CD14-positive monocyte (primary cell): ENCODE measurements at regions not wholly inside any gene's neighbourhood (a gene's known extent, or its start where the extent isn't known, plus 50 kb on each side); places are given as distances from the start of the nearest gene placed in this dataset.

ENCODE experiments used
- DNase-seq, 3 donors: peaks; one replicate each; pipeline ENCODE4 v3.0.0-alpha.2; 2011 to 2022
- H2AFZ ChIP-seq: 2 replicates; pipeline ENCODE4 v1.6.0; 2012; ENCODE audit warnings: mild to moderate bottlenecking, low read depth, low read length, inconsistent platforms; ENCODE audit not compliant: insufficient read depth, poor library complexity, severe bottlenecking
- H3K27ac ChIP-seq, 2 donors: 1 replicate in 1 of 2; 2 replicates in 1 of 2; pipeline ENCODE4 v1.5.1; 2012 to 2013; ENCODE audit warnings: low read length in 2 of 2, control low read depth in 1 of 2, inconsistent platforms in 1 of 2, low read depth in 1 of 2, mild to moderate bottlenecking in 1 of 2
- H3K27me3 ChIP-seq, 2 donors: one replicate each; pipeline versions ENCODE4 v1.6.0 to v1.6.1; 2011 to 2013; ENCODE audit warnings: low read length in 2 of 2; ENCODE audit not compliant: control insufficient read depth in 2 of 2, insufficient read depth in 2 of 2
- H3K36me3 ChIP-seq, 2 donors: replicated peaks in 1 of 2; 1 replicate in 1 of 2; 2 replicates in 1 of 2; pipeline versions ENCODE4 v1.5.1 to v1.6.1; 2012 to 2013; ENCODE audit warnings: low read length in 2 of 2, control low read depth in 1 of 2, inconsistent platforms in 1 of 2, mild to moderate bottlenecking in 1 of 2; ENCODE audit not compliant: insufficient read depth in 2 of 2, control insufficient read depth in 1 of 2
- H3K4me1 ChIP-seq, 2 donors: 1 replicate in 1 of 2; 2 replicates in 1 of 2; pipeline versions ENCODE4 v1.5.1 to v1.6.1; 2012 to 2013; ENCODE audit warnings: low read length in 2 of 2, control low read depth in 1 of 2, inconsistent platforms in 1 of 2, mild to moderate bottlenecking in 1 of 2, moderate library complexity in 1 of 2; ENCODE audit not compliant: insufficient read depth in 2 of 2, control insufficient read depth in 1 of 2
- H3K4me2 ChIP-seq: replicated peaks from 2 replicates; pipeline ENCODE3; 2012; ENCODE audit warnings: low read length, moderate library complexity, mild to moderate bottlenecking; ENCODE audit not compliant: poor library complexity, severe bottlenecking; ENCODE audit errors: extremely low read depth
- H3K4me3 ChIP-seq, 3 experiments: fragments of 200-600 bp in 1 of 3; sonication (generic) in 1 of 3; replicated peaks in 1 of 3; 1 replicate in 2 of 3; 2 replicates in 1 of 3; pipeline ENCODE4 v1.5.1; 2011 to 2013; ENCODE audit warnings: low read length in 3 of 3, mild to moderate bottlenecking in 3 of 3, control low read depth in 2 of 3, low read depth in 2 of 3, inconsistent platforms in 1 of 3, moderate library complexity in 1 of 3
- H3K79me2 ChIP-seq: 2 replicates; pipeline ENCODE4 v1.6.0; 2012; ENCODE audit warnings: mild to moderate bottlenecking, control low read depth, inconsistent platforms, low read length, moderate library complexity; ENCODE audit not compliant: insufficient read depth
- H3K9ac ChIP-seq: 2 replicates; pipeline ENCODE4 v1.6.0; 2017; ENCODE audit warnings: low read length, mild to moderate bottlenecking; ENCODE audit not compliant: insufficient read depth, poor library complexity, severe bottlenecking
- H3K9me3 ChIP-seq, 2 donors: replicated peaks in 1 of 2; 1 replicate in 1 of 2; 2 replicates in 1 of 2; pipeline versions ENCODE4 v1.5.1 to v1.6.1; 2012 to 2013; ENCODE audit warnings: low read length in 2 of 2, control low read depth in 1 of 2; ENCODE audit not compliant: control insufficient read depth in 1 of 2, insufficient read depth in 1 of 2
- H4K20me1 ChIP-seq: 2 replicates; pipeline ENCODE4 v1.6.0; 2012; ENCODE audit warnings: mild to moderate bottlenecking, low read length, control low read depth, moderate library complexity; ENCODE audit not compliant: insufficient read depth
- H3K27ac Mint-ChIP-seq, 7 donors: one replicate each; pipeline ENCODE4 v1.8.0; 2020; ENCODE audit warnings: mild to moderate bottlenecking in 7 of 7, mixed read lengths in 7 of 7, moderate library complexity in 6 of 7, inconsistent platforms in 2 of 7
- H3K27me3 Mint-ChIP-seq, 3 donors: one replicate each; pipeline ENCODE4 v1.8.0; 2021 to 2022; ENCODE audit warnings: low read depth in 3 of 3, mild to moderate bottlenecking in 3 of 3, mixed read lengths in 3 of 3, moderate library complexity in 3 of 3, inconsistent platforms in 1 of 3
- H3K36me3 Mint-ChIP-seq, 2 donors: one replicate each; pipeline ENCODE4 v1.8.0; 2020; ENCODE audit warnings: mixed read lengths in 2 of 2, inconsistent platforms in 1 of 2, mild to moderate bottlenecking in 1 of 2
- H3K4me1 Mint-ChIP-seq: one replicate; pipeline ENCODE4 v1.8.0; 2020; ENCODE audit warnings: mild to moderate bottlenecking, mixed read lengths
- H3K4me3 Mint-ChIP-seq, 2 donors: one replicate each; pipeline ENCODE4 v1.8.0; 2020; ENCODE audit warnings: mild to moderate bottlenecking in 2 of 2, mixed read lengths in 2 of 2, moderate library complexity in 1 of 2
- H3K9me3 Mint-ChIP-seq, 7 donors: one replicate each; pipeline ENCODE4 v1.8.0; 2020 to 2022; ENCODE audit warnings: mixed read lengths in 7 of 7, mild to moderate bottlenecking in 6 of 7, moderate library complexity in 6 of 7, inconsistent platforms in 2 of 7
- WGBS: methylation state at CpG from one replicate; pipeline ENCODE4 v1.1.5; 2013; ENCODE audit warnings: missing lambda C conversion rate; ENCODE audit not compliant: insufficient coverage; 5-methylcytosine and 5-hydroxymethylcytosine counted together
- intact Hi-C, 2 donors: fragments of 100-400 bp; cut with micrococcal nuclease; formaldehyde crosslinking; loops; one replicate each; pipeline versions ENCODE4 v1.15.0 to v1.15.1; 2023
- TF ChIP-seq, protein P1 (sequence below): fragments of 200-600 bp; IDR thresholded peaks from one replicate; pipeline ENCODE4 v1.8.0; 2022; ENCODE audit warnings: antibody characterized with exemption, mild to moderate bottlenecking

DNA sequence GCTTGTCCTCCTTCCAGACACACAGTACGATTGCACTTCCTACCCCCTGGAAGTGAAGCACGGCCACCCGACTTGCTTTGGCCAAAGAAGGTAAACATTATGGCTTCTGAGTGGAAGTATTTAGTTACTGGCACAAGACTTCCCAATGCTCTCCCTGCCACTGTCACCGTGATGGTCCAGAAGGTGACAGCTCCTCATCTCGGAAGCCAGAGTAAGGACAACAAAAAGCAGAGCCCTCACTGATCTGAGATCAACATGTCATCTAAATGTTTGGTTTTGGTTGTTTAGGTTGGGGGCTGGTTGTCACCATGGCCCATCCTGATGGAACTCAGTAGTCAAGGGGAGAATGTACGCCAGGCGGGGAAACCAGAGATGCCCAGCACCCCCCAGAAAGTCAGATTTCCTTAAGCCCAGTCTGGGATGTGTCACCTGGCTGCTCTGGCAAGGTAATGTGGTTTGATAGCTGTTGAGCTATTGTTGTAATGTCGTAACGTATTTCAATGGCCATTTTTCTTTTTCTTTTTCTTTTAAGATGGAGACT is 170.1 kb upstream of the ZNF536 start:
- H3K4me1 ChIP-seq: no peaks in the 10 kb centered on the region
- no peaks in the 10 kb centered on the region for H4K20me1 ChIP-seq
- WGBS: 90% methylated on average over 5 of the region's 9 CpGs
- Mint-ChIP-seq H3K27ac (no peak overlapping the region), H3K9me3 (peaks cover 0 to 10% (median 2%) of the 10 kb centered on the region in 7 donors), H3K27me3 (peaks cover 2 to 14% (median 4%) of the 10 kb centered on the region in 3 donors), H3K4me1 (no peaks in the 10 kb centered on the region), H3K36me3 (no peaks in the 10 kb centered on the region), H3K4me3 (no peak overlapping the region)
- H3K4me2 ChIP-seq: no peak overlapping the region
- DNase-seq: no peak
- H3K4me3 ChIP-seq: no peak overlapping the region
- no peaks in the 10 kb centered on the region for H3K27me3 ChIP-seq
- H2AFZ ChIP-seq: no peak overlapping the region
- H3K9ac ChIP-seq: no peak overlapping the region
- no peaks in the 10 kb centered on the region for H3K79me2 ChIP-seq
- intact Hi-C loops: no loop called here
- no peaks in the 10 kb centered on the region for H3K9me3 ChIP-seq
- H3K27ac ChIP-seq: no peak overlapping the region
- no peaks in the 10 kb centered on the region for H3K36me3 ChIP-seq
- TF ChIP-seq, protein P1, sequence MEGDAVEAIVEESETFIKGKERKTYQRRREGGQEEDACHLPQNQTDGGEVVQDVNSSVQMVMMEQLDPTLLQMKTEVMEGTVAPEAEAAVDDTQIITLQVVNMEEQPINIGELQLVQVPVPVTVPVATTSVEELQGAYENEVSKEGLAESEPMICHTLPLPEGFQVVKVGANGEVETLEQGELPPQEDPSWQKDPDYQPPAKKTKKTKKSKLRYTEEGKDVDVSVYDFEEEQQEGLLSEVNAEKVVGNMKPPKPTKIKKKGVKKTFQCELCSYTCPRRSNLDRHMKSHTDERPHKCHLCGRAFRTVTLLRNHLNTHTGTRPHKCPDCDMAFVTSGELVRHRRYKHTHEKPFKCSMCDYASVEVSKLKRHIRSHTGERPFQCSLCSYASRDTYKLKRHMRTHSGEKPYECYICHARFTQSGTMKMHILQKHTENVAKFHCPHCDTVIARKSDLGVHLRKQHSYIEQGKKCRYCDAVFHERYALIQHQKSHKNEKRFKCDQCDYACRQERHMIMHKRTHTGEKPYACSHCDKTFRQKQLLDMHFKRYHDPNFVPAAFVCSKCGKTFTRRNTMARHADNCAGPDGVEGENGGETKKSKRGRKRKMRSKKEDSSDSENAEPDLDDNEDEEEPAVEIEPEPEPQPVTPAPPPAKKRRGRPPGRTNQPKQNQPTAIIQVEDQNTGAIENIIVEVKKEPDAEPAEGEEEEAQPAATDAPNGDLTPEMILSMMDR: no peak

DNA sequence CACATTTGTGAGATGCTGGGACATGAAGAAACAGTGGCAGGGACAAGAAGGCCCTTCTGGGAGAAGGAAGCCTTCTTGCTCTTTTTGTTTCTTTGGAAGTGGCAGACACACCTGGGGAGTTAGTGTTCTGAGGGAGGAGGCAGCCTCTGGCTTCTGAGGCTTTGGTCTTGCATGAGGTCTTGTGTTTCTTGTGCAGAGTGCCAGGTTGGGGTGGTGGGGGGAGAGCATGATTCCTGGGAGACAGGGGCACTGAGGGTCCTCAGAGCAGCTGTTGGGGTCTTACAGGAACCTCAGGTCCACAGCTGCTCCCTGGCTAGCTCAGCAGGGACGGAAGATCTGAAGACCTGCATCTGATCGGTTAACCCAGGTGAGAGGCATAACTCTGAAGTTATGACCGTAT is 167.5 kb upstream of the ZNF536 start:
- H3K27me3 ChIP-seq: no peaks in the 10 kb centered on the region
- Mint-ChIP-seq H3K27ac (no peak overlapping the region), H3K27me3 (peaks cover 2 to 16% (median 5%) of the 10 kb centered on the region in 3 donors), H3K4me3 (no peak overlapping the region), H3K36me3 (no peaks in the 10 kb centered on the region), H3K4me1 (no peaks in the 10 kb centered on the region), H3K9me3 (peaks cover 0 to 8% (median 0%) of the 10 kb centered on the region in 7 donors)
- no peaks in the 10 kb centered on the region for H3K79me2 ChIP-seq
- TF ChIP-seq, protein P1: no peak
- H3K4me1 ChIP-seq: no peaks in the 10 kb centered on the region
- intact Hi-C loops: no loop called here
- WGBS: 90% methylated on average over 3 of the region's 3 CpGs
- H3K27ac ChIP-seq: no peak overlapping the region
- no peak overlapping the region for H3K4me3 ChIP-seq
- no peak overlapping the region for H3K9ac ChIP-seq
- no peak for DNase-seq
- no peaks in the 10 kb centered on the region for H3K9me3 ChIP-seq
- H2AFZ ChIP-seq: no peak overlapping the region
- no peaks in the 10 kb centered on the region for H4K20me1 ChIP-seq
- no peaks in the 10 kb centered on the region for H3K36me3 ChIP-seq
- no peak overlapping the region for H3K4me2 ChIP-seq
